B cell (primary cell): ENCODE measurements at regions not wholly inside any gene's neighbourhood (a gene's known extent, or its start where the extent isn't known, plus 50 kb on each side); places are given as distances from the start of the nearest gene placed in this dataset.

Source experiments
- ATAC-seq: fragments of 200-7000 bp; cut with Tn5 transposase; one replicate; pipeline ENCODE4 v1.10.0; 2021; ENCODE audit warnings: low read depth, mild to moderate bottlenecking, moderate number of reproducible peaks, moderate library complexity
- CTCF ChIA-PET: fragments of 350-600 bp; sonication (Branson Sonifier 250); formaldehyde crosslinking; loops from one replicate; lab custom pipeline; 2021; ENCODE audit warnings: antibody characterized with exemption, inconsistent platforms; lab: Charles Lee
- POLR2A ChIA-PET: fragments of 350-600 bp; sonication (Branson Sonifier 250); formaldehyde crosslinking; loops from one replicate; lab custom pipeline; 2021; ENCODE audit warnings: antibody characterized with exemption; lab: Charles Lee
- DNase-seq: peaks from one replicate; pipeline ENCODE4 v3.0.0; 2013
- H2AFZ ChIP-seq: 2 replicates; pipeline ENCODE4 v1.6.1; 2012; ENCODE audit warnings: mild to moderate bottlenecking, low read depth, low read length; ENCODE audit not compliant: insufficient read depth, poor library complexity, severe bottlenecking
- H3K27ac ChIP-seq, 2 donors: 1 replicate in 1 of 2; 2 replicates in 1 of 2; pipeline ENCODE4 v1.5.1; 2012 to 2013; ENCODE audit warnings: low read length in 2 of 2, mild to moderate bottlenecking in 2 of 2, moderate library complexity in 1 of 2
- H3K27me3 ChIP-seq, 4 experiments: fragments of 200-600 bp in 1 of 4; sonication (generic) in 1 of 4; replicated peaks in 1 of 4; 1 replicate in 2 of 4; 2 replicates in 2 of 4; pipeline versions ENCODE4 v1.6.1 to v1.7.0; 2013 to 2016; ENCODE audit warnings: low read length in 3 of 4, mild to moderate bottlenecking in 2 of 4, mixed read lengths in 1 of 4, moderate library complexity in 1 of 4; ENCODE audit not compliant: insufficient read depth in 4 of 4, control insufficient read depth in 3 of 4; ENCODE audit errors: control extremely low read depth in 1 of 4
- H3K36me3 ChIP-seq, 2 experiments: replicated peaks in 1 of 2; 1 replicate in 1 of 2; 2 replicates in 1 of 2; pipeline versions ENCODE4 v1.6.1 to v1.7.1; 2013; ENCODE audit warnings: low read length in 1 of 2; ENCODE audit not compliant: insufficient read depth in 2 of 2, control insufficient read depth in 1 of 2; ENCODE audit errors: control extremely low read depth in 1 of 2, extremely low read depth in 1 of 2
- H3K4me1 ChIP-seq, 2 donors: fragments of 200-600 bp in 1 of 2; sonication (generic) in 1 of 2; 1 replicate in 1 of 2; 2 replicates in 1 of 2; pipeline versions ENCODE4 v1.5.1 to v1.6.1; 2013 to 2017; ENCODE audit warnings: low read length in 2 of 2; ENCODE audit not compliant: control insufficient read depth in 2 of 2, insufficient read depth in 2 of 2
- H3K4me2 ChIP-seq: replicated peaks from 2 replicates; pipeline ENCODE3; 2012; ENCODE audit warnings: mild to moderate bottlenecking, low read depth, low read length; ENCODE audit not compliant: poor library complexity, severe bottlenecking
- H3K4me3 ChIP-seq, 5 experiments: fragments of 200-600 bp in 1 of 5; sonication (generic) in 1 of 5; 1 replicate in 3 of 5; 2 replicates in 2 of 5; pipeline versions ENCODE4 v1.5.1 to v1.7.0; 2011 to 2016; ENCODE audit warnings: low read length in 4 of 5, mild to moderate bottlenecking in 4 of 5, low read depth in 2 of 5, control low read depth in 1 of 5, moderate library complexity in 1 of 5; ENCODE audit not compliant: insufficient read depth in 1 of 5; ENCODE audit errors: control extremely low read depth in 1 of 5, extremely low read depth in 1 of 5
- H3K79me2 ChIP-seq: fragments of 200-600 bp; sonication (generic); one replicate; pipeline ENCODE4 v1.6.0; 2016; ENCODE audit warnings: low read length; ENCODE audit not compliant: control insufficient read depth, insufficient read depth
- H3K9ac ChIP-seq: fragments of 200-600 bp; sonication (generic); 2 replicates; pipeline ENCODE4 v1.6.1; 2017; ENCODE audit warnings: mild to moderate bottlenecking, low read length, moderate library complexity
- H3K9me3 ChIP-seq, 3 donors: one replicate each; pipeline versions ENCODE4 v1.6.1 to v1.7.1; 2013; ENCODE audit warnings: low read length in 2 of 3; ENCODE audit not compliant: control insufficient read depth in 2 of 3, insufficient read depth in 1 of 3; ENCODE audit errors: control extremely low read depth in 1 of 3
- H4K20me1 ChIP-seq: 2 replicates; pipeline ENCODE4 v1.6.0; 2012; ENCODE audit warnings: mild to moderate bottlenecking, low read length; ENCODE audit not compliant: insufficient read depth, control insufficient read depth, poor library complexity, severe bottlenecking
- H3K27ac Mint-ChIP-seq: one replicate; pipeline ENCODE4 v1.8.0; 2021; ENCODE audit warnings: mixed read lengths
- H3K27me3 Mint-ChIP-seq: one replicate; pipeline ENCODE4 v1.8.0; 2021; ENCODE audit warnings: mixed read lengths
- H3K4me1 Mint-ChIP-seq: one replicate; pipeline ENCODE4 v1.8.0; 2021; ENCODE audit warnings: mixed read lengths
- H3K4me3 Mint-ChIP-seq: one replicate; pipeline ENCODE4 v1.8.0; 2021; ENCODE audit warnings: mixed read lengths
- H3K9me3 Mint-ChIP-seq: one replicate; pipeline ENCODE4 v1.8.0; 2022; ENCODE audit warnings: mixed read lengths; ENCODE audit not compliant: insufficient read depth
- EZH2 ChIP-seq: IDR thresholded peaks from 2 replicates; pipeline ENCODE4 v1.6.1; 2012; ENCODE audit warnings: borderline replicate concordance, low read depth, mild to moderate bottlenecking, moderate library complexity, low read length; ENCODE audit not compliant: insufficient read depth, poor library complexity, severe bottlenecking
- WGBS: methylation state at CpG from one replicate; pipeline ENCODE4 v1.1.5; 2013; ENCODE audit warnings: missing lambda C conversion rate; ENCODE audit not compliant: insufficient coverage; 5-methylcytosine and 5-hydroxymethylcytosine counted together
- intact Hi-C: fragments of 100-400 bp; cut with micrococcal nuclease; formaldehyde crosslinking; loops from one replicate; pipeline ENCODE4 v1.10.0; 2022
- TF ChIP-seq, protein P1 (sequence below): fragments of 200-600 bp; IDR thresholded peaks from one replicate; pipeline ENCODE4 v1.8.0; 2022; ENCODE audit warnings: antibody characterized with exemption, mild to moderate bottlenecking

DNA sequence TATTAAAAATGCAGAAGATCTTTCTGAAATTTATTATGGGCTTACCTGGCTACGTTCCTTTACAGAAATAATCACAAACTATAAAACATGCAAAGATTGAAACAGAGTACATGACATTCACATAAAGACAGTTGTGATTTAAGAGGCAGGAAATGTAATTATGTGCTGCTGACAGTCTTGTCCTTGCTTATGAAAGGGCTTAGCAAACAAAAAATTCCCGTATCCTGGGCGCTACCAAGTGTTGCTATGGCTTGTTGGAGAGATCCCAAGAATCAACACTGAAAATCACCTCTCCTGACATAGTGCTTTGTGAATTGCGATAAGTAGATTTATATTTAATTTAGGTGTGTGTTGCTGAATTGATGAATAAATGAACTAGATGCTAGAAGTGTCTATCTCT is 352.5 kb upstream of the C9orf72 start:
- no peaks in the 10 kb centered on the region for H3K9me3 Mint-ChIP-seq
- ATAC-seq (no peak), DNase-seq (no peak)
- intact Hi-C loops, result no loop called here
- no peaks in the 10 kb centered on the region for H3K4me1 ChIP-seq
- H3K4me1 Mint-ChIP-seq, result no peaks in the 10 kb centered on the region
- no peaks in the 10 kb centered on the region for H3K27me3 Mint-ChIP-seq
- ChIA-PET POLR2A (no interaction called here), CTCF (no interaction called here)
- no peak overlapping the region for H3K4me3 Mint-ChIP-seq
- H2AFZ ChIP-seq, result no peak overlapping the region
- whole genome bisulfite sequencing, result no CpG with 5 or more reads among the region's 4 CpGs
- H3K9me3 ChIP-seq, result no peaks in the 10 kb centered on the region
- no peak overlapping the region for H3K9ac ChIP-seq
- H4K20me1 ChIP-seq, result no peaks in the 10 kb centered on the region
- no peak overlapping the region for H3K4me2 ChIP-seq
- H3K79me2 ChIP-seq, result no peaks in the 10 kb centered on the region
- no peak overlapping the region for H3K27ac Mint-ChIP-seq
- H3K36me3 ChIP-seq, result no peaks in the 10 kb centered on the region
- H3K27ac ChIP-seq, result no peak overlapping the region
- H3K27me3 ChIP-seq, result no peaks in the 10 kb centered on the region
- TF ChIP-seq, protein P1, sequence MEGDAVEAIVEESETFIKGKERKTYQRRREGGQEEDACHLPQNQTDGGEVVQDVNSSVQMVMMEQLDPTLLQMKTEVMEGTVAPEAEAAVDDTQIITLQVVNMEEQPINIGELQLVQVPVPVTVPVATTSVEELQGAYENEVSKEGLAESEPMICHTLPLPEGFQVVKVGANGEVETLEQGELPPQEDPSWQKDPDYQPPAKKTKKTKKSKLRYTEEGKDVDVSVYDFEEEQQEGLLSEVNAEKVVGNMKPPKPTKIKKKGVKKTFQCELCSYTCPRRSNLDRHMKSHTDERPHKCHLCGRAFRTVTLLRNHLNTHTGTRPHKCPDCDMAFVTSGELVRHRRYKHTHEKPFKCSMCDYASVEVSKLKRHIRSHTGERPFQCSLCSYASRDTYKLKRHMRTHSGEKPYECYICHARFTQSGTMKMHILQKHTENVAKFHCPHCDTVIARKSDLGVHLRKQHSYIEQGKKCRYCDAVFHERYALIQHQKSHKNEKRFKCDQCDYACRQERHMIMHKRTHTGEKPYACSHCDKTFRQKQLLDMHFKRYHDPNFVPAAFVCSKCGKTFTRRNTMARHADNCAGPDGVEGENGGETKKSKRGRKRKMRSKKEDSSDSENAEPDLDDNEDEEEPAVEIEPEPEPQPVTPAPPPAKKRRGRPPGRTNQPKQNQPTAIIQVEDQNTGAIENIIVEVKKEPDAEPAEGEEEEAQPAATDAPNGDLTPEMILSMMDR, result no peak
- no peak for TF ChIP-seq EZH2
- no peak overlapping the region for H3K4me3 ChIP-seq

DNA sequence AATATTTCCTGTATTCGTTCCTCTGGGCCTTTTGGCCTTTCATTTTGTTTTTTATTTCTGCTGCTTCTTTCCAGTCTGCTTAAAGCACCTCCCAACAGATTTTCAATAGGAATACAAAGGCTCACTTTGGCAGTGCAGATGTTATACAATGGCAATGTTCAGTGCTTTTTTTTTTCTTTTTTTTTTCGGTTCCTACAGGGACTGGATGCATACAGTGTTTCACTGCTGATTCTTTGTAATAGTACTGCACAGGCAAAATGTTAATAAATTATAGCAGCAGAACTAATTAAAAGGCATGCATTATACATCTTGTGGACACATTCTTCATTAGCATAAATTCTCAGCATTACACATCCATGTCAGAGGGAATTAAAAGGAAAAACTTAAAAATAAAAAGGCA is 356.6 kb upstream of the C9orf72 start:
- DNase-seq, result no peak
- POLR2A ChIA-PET, result no interaction called here
- CTCF ChIA-PET, result no interaction called here
- Histone ChIP-seq H2AFZ (no peak overlapping the region), H3K4me2 (no peak overlapping the region), H3K79me2 (no peaks in the 10 kb centered on the region), H3K4me1 (no peaks in the 10 kb centered on the region), H3K36me3 (no peaks in the 10 kb centered on the region), H3K9me3 (no peaks in the 10 kb centered on the region), H3K27ac (no peak overlapping the region), H3K9ac (no peak overlapping the region), H3K4me3 (no peak overlapping the region), H3K27me3 (no peaks in the 10 kb centered on the region), H4K20me1 (no peaks in the 10 kb centered on the region)
- WGBS, result no CpG with 5 or more reads among the region's 2 CpGs
- ATAC-seq, result no peak
- Mint-ChIP-seq H3K9me3 (no peaks in the 10 kb centered on the region), H3K27ac (no peak overlapping the region), H3K4me1 (no peaks in the 10 kb centered on the region), H3K27me3 (no peaks in the 10 kb centered on the region), H3K4me3 (no peak overlapping the region)
- intact Hi-C loops, result no loop called here
- no peak for TF ChIP-seq EZH2
- TF ChIP-seq, protein P1, result no peak
